KG1 (cell line): ENCODE measurements at regions not wholly inside any gene's neighbourhood (a gene's known extent, or its start where the extent isn't known, plus 50 kb on each side); places are given as distances from the start of the nearest gene placed in this dataset.

Experiments used
- DNase-seq: peaks from one replicate; lab custom pipeline; 2025; lab: John Stamatoyannopoulos, UW

GRCh38 chr9:135340143-135340655, 139.4 kb upstream of the PPP1R26 start:
- no peak for DNase-seq

GRCh38 chr9:135340726-135341475, 138.7 kb upstream of the PPP1R26 start:
- no peak for DNase-seq

- DNase-seq, result no peak
Measured at GRCh38 chr9:135341612-135342169, 137.9 kb upstream of the PPP1R26 start.

- no peak for DNase-seq
Measured at GRCh38 chr9:135342206-135343130, 137.1 kb upstream of the PPP1R26 start.

GRCh38 chr9:135343136-135343535, 136.4 kb upstream of the PPP1R26 start:
- no peak for DNase-seq

- peak; percentile 1 for DNase-seq
Measured at GRCh38 chr9:135343837-135344522, 135.6 kb upstream of the PPP1R26 start.

- no peak for DNase-seq
Measured at GRCh38 chr9:135344523-135344901, 135.1 kb upstream of the PPP1R26 start.

- DNase-seq, result no peak
Measured at GRCh38 chr9:135344915-135345500, 134.6 kb upstream of the PPP1R26 start.

GRCh38 chr9:135345775-135346433, 133.7 kb upstream of the PPP1R26 start:
- no peak for DNase-seq

- DNase-seq, result no peak
Measured at GRCh38 chr9:135346438-135347050, 133.0 kb upstream of the PPP1R26 start.

GRCh38 chr9:135347461-135347860, 132.1 kb upstream of the PPP1R26 start:
- DNase-seq, result no peak

- DNase-seq, result no peak
Measured at GRCh38 chr9:135348076-135348787, 131.3 kb upstream of the PPP1R26 start.

- DNase-seq, result no peak
Measured at GRCh38 chr9:135348788-135349150, 130.8 kb upstream of the PPP1R26 start.

GRCh38 chr9:135349212-135350002, 130.2 kb upstream of the PPP1R26 start:
- no peak for DNase-seq

- no peak for DNase-seq
Measured at GRCh38 chr9:135350003-135350315, 129.6 kb upstream of the PPP1R26 start.

GRCh38 chr9:135353935-135354334, 125.6 kb upstream of the PPP1R26 start:
- no peak for DNase-seq

- no peak for DNase-seq
Measured at GRCh38 chr9:135355521-135356011, 124.0 kb upstream of the PPP1R26 start.

GRCh38 chr9:135356021-135356420, 123.6 kb upstream of the PPP1R26 start:
- DNase-seq, result no peak

- no peak for DNase-seq
Measured at GRCh38 chr9:135356796-135357195, 122.8 kb upstream of the PPP1R26 start.
